ENCODE measurements at regions not wholly inside any gene's neighbourhood (a gene's known extent, or its start where the extent isn't known, plus 50 kb on each side); places are given as distances from the start of the nearest gene placed in this dataset.

- TF ChIP-seq POLR2A (IDR thresholded peaks at IDR 0.05) (no peak), POLR2AphosphoS5 (IDR thresholded peaks at IDR 0.05) (no peak)
- TF ChIP-seq, protein P1, sequence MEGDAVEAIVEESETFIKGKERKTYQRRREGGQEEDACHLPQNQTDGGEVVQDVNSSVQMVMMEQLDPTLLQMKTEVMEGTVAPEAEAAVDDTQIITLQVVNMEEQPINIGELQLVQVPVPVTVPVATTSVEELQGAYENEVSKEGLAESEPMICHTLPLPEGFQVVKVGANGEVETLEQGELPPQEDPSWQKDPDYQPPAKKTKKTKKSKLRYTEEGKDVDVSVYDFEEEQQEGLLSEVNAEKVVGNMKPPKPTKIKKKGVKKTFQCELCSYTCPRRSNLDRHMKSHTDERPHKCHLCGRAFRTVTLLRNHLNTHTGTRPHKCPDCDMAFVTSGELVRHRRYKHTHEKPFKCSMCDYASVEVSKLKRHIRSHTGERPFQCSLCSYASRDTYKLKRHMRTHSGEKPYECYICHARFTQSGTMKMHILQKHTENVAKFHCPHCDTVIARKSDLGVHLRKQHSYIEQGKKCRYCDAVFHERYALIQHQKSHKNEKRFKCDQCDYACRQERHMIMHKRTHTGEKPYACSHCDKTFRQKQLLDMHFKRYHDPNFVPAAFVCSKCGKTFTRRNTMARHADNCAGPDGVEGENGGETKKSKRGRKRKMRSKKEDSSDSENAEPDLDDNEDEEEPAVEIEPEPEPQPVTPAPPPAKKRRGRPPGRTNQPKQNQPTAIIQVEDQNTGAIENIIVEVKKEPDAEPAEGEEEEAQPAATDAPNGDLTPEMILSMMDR (IDR thresholded peaks at IDR 0.05): no peak
Observed at GRCh38 chr15:55112706-55113105, 84.0 kb downstream of the RSL24D1 start.

Measured in gastroesophageal sphincter (tissue), 3 donors.